Activated CD8-positive, alpha-beta memory T cell treated with anti-CD3 and anti-CD28 coated beads, Interleukin-2, amount 10 ng/mL, durations not matched to agents 7 days and 5 days (primary cell): ENCODE measurements at regions not wholly inside any gene's neighbourhood (a gene's known extent, or its start where the extent isn't known, plus 50 kb on each side); places are given as distances from the start of the nearest gene placed in this dataset.
A peak's percentile ranks its signal among the peaks of the same experiment; 100 is the strongest.

Source experiments
- ATAC-seq: fragments of 150-1000 bp; cut with Tn5 transposase; one replicate; pipeline ENCODE4 v1.10.0; 2021; ENCODE audit warnings: moderate library complexity
- CTCF ChIA-PET: fragments of 350-600 bp; sonication (Branson Sonifier 250); formaldehyde crosslinking; loops from one replicate; lab custom pipeline; 2021; ENCODE audit warnings: antibody characterized with exemption; lab: Charles Lee
- DNase-seq: peaks from one replicate; pipeline ENCODE4 v3.0.0-alpha.2; 2020
- H3K27ac Mint-ChIP-seq: one replicate; pipeline ENCODE4 v1.8.0; 2021; ENCODE audit warnings: mild to moderate bottlenecking, mixed read lengths
- H3K27me3 Mint-ChIP-seq: one replicate; pipeline ENCODE4 v1.8.0; 2021; ENCODE audit warnings: mixed read lengths
- H3K36me3 Mint-ChIP-seq: one replicate; pipeline ENCODE4 v1.8.0; 2021; ENCODE audit warnings: mild to moderate bottlenecking, mixed read lengths
- H3K4me1 Mint-ChIP-seq: one replicate; pipeline ENCODE4 v1.8.0; 2021; ENCODE audit warnings: mixed read lengths
- H3K4me3 Mint-ChIP-seq: one replicate; pipeline ENCODE4 v1.8.0; 2021; ENCODE audit warnings: mild to moderate bottlenecking, moderate library complexity, mixed read lengths
- H3K9me3 Mint-ChIP-seq: one replicate; pipeline ENCODE4 v1.8.0; 2022; ENCODE audit warnings: low read depth, mixed read lengths

DNA sequence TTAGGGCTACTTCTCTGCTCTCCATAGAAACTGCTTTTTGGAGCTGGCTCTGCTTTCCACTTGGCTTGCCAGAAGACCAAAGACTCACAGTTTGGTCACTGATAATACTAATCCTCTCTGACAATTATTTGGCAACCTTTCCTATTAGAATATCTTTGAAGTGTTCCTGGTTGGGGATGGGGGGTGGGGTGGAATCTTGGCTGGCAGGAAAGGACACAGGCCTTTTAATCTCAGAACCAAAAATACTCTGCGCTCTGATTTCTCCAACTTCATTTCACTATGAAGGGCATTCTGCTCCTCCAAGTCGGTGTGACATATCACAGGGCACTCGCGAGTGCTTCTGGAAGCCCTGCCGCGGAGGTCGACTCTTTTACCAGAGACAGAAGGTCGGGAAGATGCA, 1329.0 kb upstream of the WWC1 start:
- H3K4me1 Mint-ChIP-seq, result no peaks in the 10 kb centered on the region
- H3K36me3 Mint-ChIP-seq, result no peaks in the 10 kb centered on the region
- CTCF ChIA-PET, result no interaction called here
- H3K4me3 Mint-ChIP-seq, result no peak overlapping the region
- DNase-seq (no peak), ATAC-seq (no peak)
- no peaks in the 10 kb centered on the region for H3K27me3 Mint-ChIP-seq
- no peak overlapping the region for H3K27ac Mint-ChIP-seq
- H3K9me3 Mint-ChIP-seq, result peaks cover 6% of the 10 kb centered on the region

- no peak overlapping the region for H3K27ac Mint-ChIP-seq
- ATAC-seq (no peak), DNase-seq (no peak)
- no peak overlapping the region for H3K4me3 Mint-ChIP-seq
- CTCF ChIA-PET, result no interaction called here
- no peaks in the 10 kb centered on the region for H3K36me3 Mint-ChIP-seq
- peaks cover 6% of the 10 kb centered on the region for H3K9me3 Mint-ChIP-seq
- no peaks in the 10 kb centered on the region for H3K27me3 Mint-ChIP-seq
- no peaks in the 10 kb centered on the region for H3K4me1 Mint-ChIP-seq
These were observed 1327.8 kb upstream of the WWC1 start for GRCh38 chr5:166963596-166963995.

- Mint-ChIP-seq H3K4me1 (peaks cover 3% of the 10 kb centered on the region), H3K36me3 (no peaks in the 10 kb centered on the region), H3K27ac (no peak overlapping the region), H3K4me3 (no peak overlapping the region), H3K27me3 (peaks cover 16% of the 10 kb centered on the region), H3K9me3 (no peaks in the 10 kb centered on the region)
- ATAC-seq, result no peak
- CTCF ChIA-PET, result no interaction called here
- DNase-seq, result no peak
These were observed 1313.5 kb upstream of the WWC1 start for GRCh38 chr5:166977911-166978422.

DNA sequence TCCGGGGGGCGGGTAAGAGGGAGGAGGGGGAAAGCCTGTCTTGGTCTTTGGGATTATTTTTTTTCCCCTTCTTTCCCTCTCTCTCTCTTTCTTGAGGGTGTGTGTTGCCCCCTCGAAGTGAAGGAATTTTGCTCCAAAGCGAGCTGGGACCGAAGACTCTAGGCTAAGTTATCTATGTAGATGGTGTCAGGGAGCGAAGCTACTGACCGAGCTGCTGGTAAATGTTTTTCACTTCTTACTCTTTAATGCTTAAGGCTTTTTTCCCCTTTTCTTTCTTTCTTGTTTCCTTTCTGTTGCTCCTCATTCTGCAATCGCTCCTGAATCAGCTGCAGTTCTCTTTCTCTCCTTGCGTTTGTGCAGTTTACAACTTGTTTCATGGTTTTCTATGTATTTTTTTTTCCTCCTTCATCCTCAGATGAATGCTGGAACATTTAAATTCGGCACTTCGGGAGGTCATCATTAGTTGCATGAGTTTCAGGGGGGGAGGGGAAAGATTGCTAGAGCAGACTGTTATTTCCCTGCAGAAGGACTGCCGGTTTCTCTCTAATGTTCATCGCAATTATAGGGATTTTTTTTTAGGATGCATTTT, 1312.0 kb upstream of the WWC1 start:
- H3K27ac Mint-ChIP-seq, result no peak overlapping the region
- DNase-seq, result no peak
- H3K4me1 Mint-ChIP-seq, result peaks cover 3% of the 10 kb centered on the region
- no peak for ATAC-seq
- CTCF ChIA-PET, result no interaction called here
- peak overlapping the region; percentile 25 for H3K4me3 Mint-ChIP-seq
- H3K36me3 Mint-ChIP-seq, result no peaks in the 10 kb centered on the region
- H3K27me3 Mint-ChIP-seq, result peaks cover 16% of the 10 kb centered on the region
- H3K9me3 Mint-ChIP-seq, result no peaks in the 10 kb centered on the region

GRCh38 chr5:166980666-166981065, 1310.8 kb upstream of the WWC1 start:
- Mint-ChIP-seq H3K27me3 (peaks cover 16% of the 10 kb centered on the region), H3K4me1 (peaks cover 3% of the 10 kb centered on the region), H3K27ac (no peak overlapping the region), H3K36me3 (no peaks in the 10 kb centered on the region), H3K4me3 (no peak overlapping the region), H3K9me3 (no peaks in the 10 kb centered on the region)
- DNase-seq (no peak), ATAC-seq (no peak)
- CTCF ChIA-PET, result no interaction called here

GRCh38 chr5:166982226-166982625, 1309.2 kb upstream of the WWC1 start:
- CTCF ChIA-PET, result no interaction called here
- no peaks in the 10 kb centered on the region for H3K36me3 Mint-ChIP-seq
- ATAC-seq, result no peak

GRCh38 chr5:166991601-166992000, 1299.8 kb upstream of the WWC1 start:
- Mint-ChIP-seq H3K36me3 (no peaks in the 10 kb centered on the region), H3K27ac (no peak overlapping the region), H3K4me3 (no peak overlapping the region), H3K9me3 (peaks cover 8% of the 10 kb centered on the region), H3K4me1 (no peaks in the 10 kb centered on the region), H3K27me3 (no peaks in the 10 kb centered on the region)
- ATAC-seq (no peak), DNase-seq (no peak)
- CTCF ChIA-PET, result no interaction called here

More at GRCh38 chr5:166982226-166982625, 1309.2 kb upstream of the WWC1 start:
- H3K4me3 Mint-ChIP-seq, result no peak overlapping the region
- peaks cover 16% of the 10 kb centered on the region for H3K27me3 Mint-ChIP-seq
- H3K27ac Mint-ChIP-seq, result no peak overlapping the region
- no peaks in the 10 kb centered on the region for H3K9me3 Mint-ChIP-seq
- no peak for DNase-seq
- H3K4me1 Mint-ChIP-seq, result peaks cover 3% of the 10 kb centered on the region

DNA sequence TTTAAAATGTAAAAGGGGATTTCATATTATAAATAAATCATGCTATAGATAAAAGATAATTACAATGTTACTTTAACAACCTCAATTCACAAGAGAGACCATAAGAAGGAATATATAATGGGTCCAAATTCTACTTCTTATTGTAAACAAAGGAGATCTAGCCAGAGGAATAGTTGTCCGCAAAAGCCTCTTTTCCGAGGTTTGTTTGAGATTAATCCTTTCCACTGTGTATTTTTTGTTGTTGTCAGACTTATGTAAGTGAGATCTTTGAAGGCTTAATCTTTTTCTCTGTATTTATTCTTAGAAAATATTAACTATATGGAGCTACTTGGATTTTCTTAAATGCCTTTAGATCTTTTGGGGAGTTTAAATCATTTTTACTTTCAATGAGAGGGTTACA, 1299.3 kb upstream of the WWC1 start:
- no peak for ATAC-seq

GRCh38 chr5:166992874-166993722, 1298.3 kb upstream of the WWC1 start:
- DNase-seq, result no peak

More for the DNA sequence above, 1299.3 kb upstream of the WWC1 start:
- Mint-ChIP-seq H3K36me3 (no peaks in the 10 kb centered on the region), H3K4me1 (no peaks in the 10 kb centered on the region), H3K9me3 (peaks cover 10% of the 10 kb centered on the region), H3K27ac (no peak overlapping the region), H3K27me3 (no peaks in the 10 kb centered on the region), H3K4me3 (no peak overlapping the region)
- CTCF ChIA-PET, result no interaction called here
- no peak for DNase-seq

GRCh38 chr5:166994226-166994625, 1297.2 kb upstream of the WWC1 start:
- H3K36me3 Mint-ChIP-seq, result no peaks in the 10 kb centered on the region
- ATAC-seq (no peak), DNase-seq (no peak)
- H3K4me3 Mint-ChIP-seq, result no peak overlapping the region
- H3K9me3 Mint-ChIP-seq, result peaks cover 16% of the 10 kb centered on the region
- no peak overlapping the region for H3K27ac Mint-ChIP-seq
- H3K4me1 Mint-ChIP-seq, result no peaks in the 10 kb centered on the region
- CTCF ChIA-PET, result no interaction called here
- no peaks in the 10 kb centered on the region for H3K27me3 Mint-ChIP-seq

More at GRCh38 chr5:166992874-166993722, 1298.3 kb upstream of the WWC1 start:
- ATAC-seq, result no peak
- Mint-ChIP-seq H3K4me3 (no peak overlapping the region), H3K4me1 (no peaks in the 10 kb centered on the region), H3K9me3 (peaks cover 12% of the 10 kb centered on the region), H3K27me3 (no peaks in the 10 kb centered on the region), H3K27ac (no peak overlapping the region), H3K36me3 (no peaks in the 10 kb centered on the region)
- CTCF ChIA-PET, result no interaction called here

DNA sequence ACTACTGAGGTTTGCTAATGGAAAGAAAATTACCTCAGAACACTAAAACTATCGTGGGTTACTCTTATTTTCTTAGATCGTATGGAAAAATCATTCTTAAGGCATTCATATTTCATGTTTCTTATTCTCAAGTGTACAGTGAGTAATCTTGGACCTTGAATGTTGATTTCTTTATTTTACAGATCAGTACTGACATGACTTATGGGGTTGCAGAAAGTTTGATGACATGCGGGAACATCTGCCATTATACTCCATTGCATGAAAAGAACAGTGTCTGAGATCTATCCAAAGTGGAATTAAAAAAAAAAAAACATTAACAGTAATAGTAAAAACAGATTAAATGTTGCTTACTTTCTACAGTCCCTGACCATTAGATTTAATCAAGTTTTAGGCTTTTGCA, 1290.2 kb upstream of the WWC1 start:
- CTCF ChIA-PET, result no interaction called here
- ATAC-seq, result no peak

DNA sequence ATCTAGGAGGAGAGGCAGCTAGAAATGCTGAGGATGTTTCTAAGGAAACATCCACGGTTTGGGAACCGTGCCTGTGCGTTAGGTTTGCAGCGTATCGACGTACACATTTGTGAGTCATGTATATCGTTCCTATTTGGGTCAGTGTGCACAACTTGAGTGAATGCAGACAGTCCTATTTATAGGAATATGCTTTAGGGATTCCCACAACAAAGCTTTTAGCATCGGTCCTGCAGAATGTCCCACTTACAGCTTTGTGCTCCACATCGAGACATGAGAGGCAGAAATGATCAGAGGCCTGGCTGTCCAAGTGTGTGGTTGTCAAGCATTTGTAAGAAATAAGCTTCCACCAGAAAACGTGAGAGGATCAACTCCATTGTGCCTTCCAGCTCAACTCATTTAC, 1282.7 kb upstream of the WWC1 start:
- Mint-ChIP-seq H3K9me3 (peaks cover 4% of the 10 kb centered on the region), H3K4me1 (no peaks in the 10 kb centered on the region), H3K27me3 (no peaks in the 10 kb centered on the region), H3K27ac (no peak overlapping the region), H3K4me3 (no peak overlapping the region), H3K36me3 (no peaks in the 10 kb centered on the region)
- DNase-seq (no peak), ATAC-seq (no peak)
- CTCF ChIA-PET, result no interaction called here

More for the DNA sequence above, 1290.2 kb upstream of the WWC1 start:
- Mint-ChIP-seq H3K36me3 (no peaks in the 10 kb centered on the region), H3K4me1 (no peaks in the 10 kb centered on the region), H3K27me3 (no peaks in the 10 kb centered on the region), H3K9me3 (peaks cover 10% of the 10 kb centered on the region), H3K27ac (no peak overlapping the region), H3K4me3 (no peak overlapping the region)
- DNase-seq, result no peak

DNA sequence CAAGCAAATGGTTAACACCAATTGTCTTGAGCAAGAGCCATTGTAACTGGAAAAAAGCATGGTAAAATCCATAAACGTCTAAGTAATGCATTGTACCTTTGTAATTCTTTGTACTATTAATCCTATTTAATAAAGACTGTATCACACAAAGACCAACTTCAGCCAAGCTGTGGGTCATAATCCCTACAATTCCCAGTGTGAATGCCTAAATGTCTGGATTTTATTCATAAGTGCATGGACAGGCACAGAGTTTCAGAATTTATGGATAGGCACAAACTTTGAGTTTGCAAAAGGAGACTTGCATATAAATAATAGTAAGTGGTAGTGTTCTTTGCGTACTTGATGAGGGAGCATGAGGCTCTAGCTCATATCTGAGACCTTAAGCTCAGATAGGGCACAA, 1280.2 kb upstream of the WWC1 start:
- H3K9me3 Mint-ChIP-seq, result peaks cover 4% of the 10 kb centered on the region
- no peaks in the 10 kb centered on the region for H3K4me1 Mint-ChIP-seq
- ATAC-seq (no peak), DNase-seq (no peak)
- no peak overlapping the region for H3K27ac Mint-ChIP-seq
- CTCF ChIA-PET, result no interaction called here
- no peaks in the 10 kb centered on the region for H3K36me3 Mint-ChIP-seq
- no peak overlapping the region for H3K4me3 Mint-ChIP-seq
- H3K27me3 Mint-ChIP-seq, result no peaks in the 10 kb centered on the region
